Gastroesophageal sphincter (tissue), 4 donors: ENCODE measurements at regions not wholly inside any gene's neighbourhood (a gene's known extent, or its start where the extent isn't known, plus 50 kb on each side); places are given as distances from the start of the nearest gene placed in this dataset.
"Not testable (repeated sequence)": the region's sequence is repeated elsewhere in the genome, so short reads cannot be mapped to it uniquely, and the experiment has no call there.

Experiments used
- ATAC-seq: fragments of 150-250 bp; one replicate; pipeline ENCODE4 v1.9.1; 2016; ENCODE audit warnings: mild to moderate bottlenecking, moderate library complexity
- H3K27ac ChIP-seq, 4 donors: fragments of 200-600 bp; sonication (generic) in 3 of 4; 1 replicate in 3 of 4; 2 replicates in 1 of 4; pipeline ENCODE4 v1.5.1; 2016 to 2019
- H3K27me3 ChIP-seq: fragments of 200-600 bp; sonication (generic); one replicate; pipeline ENCODE4 v1.5.1; 2019
- H3K36me3 ChIP-seq, 2 donors: fragments of 200-600 bp; sonication (generic); one replicate each; pipeline ENCODE4 v1.5.1; 2019; ENCODE audit warnings: control low read depth in 1 of 2
- H3K4me1 ChIP-seq, 3 donors: fragments of 200-600 bp; sonication (generic); 1 replicate in 2 of 3; 2 replicates in 1 of 3; pipeline ENCODE4 v1.5.1; 2016 to 2019; ENCODE audit warnings: control low read depth in 2 of 3
- H3K4me3 ChIP-seq, 2 donors: fragments of 200-600 bp; sonication (generic); one replicate each; pipeline ENCODE4 v1.5.1; 2019; ENCODE audit warnings: mild to moderate bottlenecking in 1 of 2, moderate library complexity in 1 of 2
- H3K9me3 ChIP-seq, 3 donors: fragments of 200-600 bp; sonication (generic); one replicate each; pipeline ENCODE4 v1.5.1; 2017 to 2019; ENCODE audit warnings: control low read depth in 2 of 3
- CTCF ChIP-seq, 4 experiments: fragments of 200-600 bp in 2 of 4; fragments of 450-650 bp in 2 of 4; sonication (generic) in 1 of 4; IDR thresholded peaks; one replicate each; pipeline ENCODE4 v1.5.1; 2017 to 2019; ENCODE audit warnings: antibody characterized with exemption in 4 of 4, mild to moderate bottlenecking in 2 of 4, moderate library complexity in 2 of 4
- EP300 ChIP-seq: sonication (generic); formaldehyde crosslinking; IDR thresholded peaks from one replicate; pipeline ENCODE4 v1.6.1; 2017; ENCODE audit warnings: antibody characterized with exemption, mild to moderate bottlenecking
- POLR2A ChIP-seq, 2 donors: fragments of 450-650 bp; IDR thresholded peaks; one replicate each; pipeline ENCODE4 v1.6.1; 2017; ENCODE audit warnings: antibody characterized with exemption in 2 of 2, mild to moderate bottlenecking in 2 of 2, moderate library complexity in 1 of 2
- POLR2AphosphoS5 ChIP-seq: sonication (generic); formaldehyde crosslinking; IDR thresholded peaks from one replicate; pipeline ENCODE4 v1.6.1; 2017; ENCODE audit warnings: antibody characterized with exemption
- WGBS, 2 donors: methylation state at CpG; one replicate each; pipeline ENCODE4 v1.1.5; 2018; ENCODE audit warnings: low coverage in 1 of 2; 5-methylcytosine and 5-hydroxymethylcytosine counted together

- H3K27me3 ChIP-seq, result no peaks in the 10 kb centered on the region
- H3K4me1 ChIP-seq, result no peaks in the 10 kb centered on the region
- H3K9me3 ChIP-seq, result no peaks in the 10 kb centered on the region
- no peak for TF ChIP-seq POLR2A (IDR thresholded peaks at IDR 0.05)
- TF ChIP-seq POLR2AphosphoS5, result no peak
- no peak for TF ChIP-seq EP300
- no peak overlapping the region for H3K4me3 ChIP-seq
- ATAC-seq, result no peak
- WGBS, 2 donors, result 88 to 100% methylated on average over 2 to 3 of the region's 6 CpGs
- no peak overlapping the region for H3K27ac ChIP-seq
- H3K36me3 ChIP-seq, result no peaks in the 10 kb centered on the region
Observed at GRCh38 chr5:142522983-142523382, 162.9 kb downstream of the FGF1 start.

- 86 to 88% methylated on average over 6 to 7 of the region's 7 CpGs for WGBS, 2 donors
- ATAC-seq, result no peak
- TF ChIP-seq EP300 (no peak), CTCF (IDR thresholded peaks at IDR 0.05) (no peak)
Observed at GRCh38 chr5:142521706-142522105, 164.2 kb downstream of the FGF1 start.

GRCh38 chr5:142520885-142521284, 165.0 kb downstream of the FGF1 start:
- no peaks in the 10 kb centered on the region for H3K4me1 ChIP-seq
- H3K4me3 ChIP-seq, result no peak overlapping the region
- WGBS, 2 donors, result 50% methylated on average over 2 of the region's 2 CpGs; no CpG with 5 or more reads in 1 of the 2 donors
- no peak for TF ChIP-seq POLR2AphosphoS5
- no peak for TF ChIP-seq EP300
- no peak for TF ChIP-seq CTCF (IDR thresholded peaks at IDR 0.05)
- no peak for TF ChIP-seq POLR2A (IDR thresholded peaks at IDR 0.05)
- no peaks in the 10 kb centered on the region for H3K27me3 ChIP-seq
- H3K27ac ChIP-seq, result no peak overlapping the region
- peaks cover 0 to 9% (median 0%) of the 10 kb centered on the region in 3 donors for H3K9me3 ChIP-seq
- H3K36me3 ChIP-seq, result no peaks in the 10 kb centered on the region
- no peak for ATAC-seq

More at GRCh38 chr5:142521706-142522105, 164.2 kb downstream of the FGF1 start:
- no peaks in the 10 kb centered on the region for H3K4me1 ChIP-seq
- peaks cover 0 to 9% (median 0%) of the 10 kb centered on the region in 3 donors for H3K9me3 ChIP-seq
- H3K27me3 ChIP-seq, result no peaks in the 10 kb centered on the region
- no peak overlapping the region for H3K27ac ChIP-seq
- H3K4me3 ChIP-seq, result no peak overlapping the region
- H3K36me3 ChIP-seq, result no peaks in the 10 kb centered on the region

- H3K27ac ChIP-seq, H3K4me3 ChIP-seq, H3K27me3 ChIP-seq, ATAC-seq, H3K9me3 ChIP-seq, H3K36me3 ChIP-seq, H3K4me1 ChIP-seq: not testable (repeated sequence)
- 100% methylated on average over 1 of the region's 1 CpG for WGBS, 2 donors
Observed at GRCh38 chr5:142519913-142520312, 166.0 kb downstream of the FGF1 start.

GRCh38 chr5:142517840-142518239, 168.1 kb downstream of the FGF1 start:
- H3K4me3 ChIP-seq, result no peak overlapping the region
- H3K4me1 ChIP-seq, result peaks cover 0 to under 1% (median 0%) of the 10 kb centered on the region in 3 donors
- no peak overlapping the region for H3K27ac ChIP-seq
- TF ChIP-seq POLR2A (IDR thresholded peaks at IDR 0.05), result no peak
- no peak for TF ChIP-seq EP300
- TF ChIP-seq CTCF (IDR thresholded peaks at IDR 0.05), result no peak
- TF ChIP-seq POLR2AphosphoS5, result no peak
- H3K36me3 ChIP-seq, result no peaks in the 10 kb centered on the region
- no peaks in the 10 kb centered on the region for H3K27me3 ChIP-seq
- 67 to 76% methylated on average over 1 of the region's 1 CpG for WGBS, 2 donors
- H3K9me3 ChIP-seq, result peaks cover 0 to 9% (median 0%) of the 10 kb centered on the region in 3 donors
- no peak for ATAC-seq

- peaks cover 0 to 9% (median 0%) of the 10 kb centered on the region in 3 donors for H3K9me3 ChIP-seq
- no peaks in the 10 kb centered on the region for H3K27me3 ChIP-seq
- TF ChIP-seq CTCF (IDR thresholded peaks at IDR 0.05) (no peak), EP300 (no peak), POLR2AphosphoS5 (no peak), POLR2A (IDR thresholded peaks at IDR 0.05) (no peak)
- peaks cover 0 to 12% (median 0%) of the 10 kb centered on the region in 3 donors for H3K4me1 ChIP-seq
- no peak overlapping the region for H3K4me3 ChIP-seq
- 92 to 100% methylated on average over 3 of the region's 3 CpGs for WGBS, 2 donors
- no peaks in the 10 kb centered on the region for H3K36me3 ChIP-seq
- no peak for ATAC-seq
- H3K27ac ChIP-seq, result no peak overlapping the region
Observed at GRCh38 chr5:142516732-142517131, 169.2 kb downstream of the FGF1 start.
